Heart left ventricle (tissue), 16 donors: ENCODE measurements at regions not wholly inside any gene's neighbourhood (a gene's known extent, or its start where the extent isn't known, plus 50 kb on each side); places are given as distances from the start of the nearest gene placed in this dataset.

ENCODE experiments used
- ATAC-seq, 4 donors: fragments of 200-7000 bp; cut with Tn5 transposase; one replicate each; pipeline ENCODE4 v1.9.1; 2020 to 2022; ENCODE audit warnings: moderate library complexity in 4 of 4, mild to moderate bottlenecking in 3 of 4, moderate number of reproducible peaks in 1 of 4
- DNase-seq, 5 donors: peaks; one replicate each; pipeline ENCODE4 v3.0.0-alpha.2; 2020
- H3K27ac ChIP-seq, 12 donors: fragments of 200-600 bp; sonication (generic) in 4 of 12; one replicate each; pipeline versions ENCODE4 v1.5.0 to v1.8.0; 2016 to 2022; ENCODE audit warnings: mild to moderate bottlenecking in 2 of 12
- H3K27me3 ChIP-seq, 9 donors: fragments of 200-600 bp; sonication (generic) in 2 of 9; one replicate each; pipeline versions ENCODE4 v1.5.1 to v1.8.0; 2016 to 2022; ENCODE audit warnings: mild to moderate bottlenecking in 3 of 9
- H3K36me3 ChIP-seq, 9 donors: fragments of 200-600 bp; sonication (generic) in 2 of 9; one replicate each; pipeline versions ENCODE4 v1.5.0 to v1.8.0; 2018 to 2022; ENCODE audit warnings: mild to moderate bottlenecking in 2 of 9
- H3K4me1 ChIP-seq, 12 donors: fragments of 200-600 bp; sonication (generic) in 4 of 12; one replicate each; pipeline versions ENCODE4 v1.5.0 to v1.8.0; 2016 to 2022; ENCODE audit warnings: mild to moderate bottlenecking in 3 of 12
- H3K4me3 ChIP-seq, 12 donors: fragments of 200-600 bp; sonication (generic) in 4 of 12; one replicate each; pipeline versions ENCODE4 v1.5.0 to v1.8.0; 2017 to 2022; ENCODE audit warnings: mild to moderate bottlenecking in 9 of 12, moderate library complexity in 4 of 12
- H3K9me3 ChIP-seq, 12 donors: fragments of 200-600 bp; sonication (generic) in 4 of 12; one replicate each; pipeline versions ENCODE4 v1.5.0 to v1.8.0; 2016 to 2022; ENCODE audit warnings: mild to moderate bottlenecking in 1 of 12
- CTCF ChIP-seq, 12 donors: fragments of 200-600 bp; sonication (generic) in 4 of 12; IDR thresholded peaks; one replicate each; pipeline versions ENCODE4 v1.5.0 to v1.8.0; 2018 to 2022; ENCODE audit warnings: antibody characterized with exemption in 12 of 12, mild to moderate bottlenecking in 5 of 12
- POLR2A ChIP-seq, 2 donors: fragments of 450-650 bp; IDR thresholded peaks; one replicate each; pipeline ENCODE4 v1.6.1; 2017; ENCODE audit warnings: antibody characterized with exemption in 2 of 2, mild to moderate bottlenecking in 2 of 2, moderate library complexity in 2 of 2
- WGBS, 4 donors: extraction: QIAGEN DNeasy Blood & Tissue Kit in 2 of 4; methylation state at CpG; one replicate each; pipeline versions ENCODE4 v1.1.5 to v1.1.7; 2013 to 2018; 5-methylcytosine and 5-hydroxymethylcytosine counted together
- intact Hi-C, 10 donors: fragments of 100-400 bp; cut with DNase I; formaldehyde crosslinking; loops; one replicate each; pipeline versions ENCODE4 v1.11.1 to v1.14.2; 2022
- donor health status: ischemic (EF 13 %, LVEDD 7.1; RV severe dilation, severe dysfunction).
- donor health status: healthy with polysubstance abuse.
- donor health status: DM: no; HTN: yes; CAD: no.
- donor health status: DM: no; HTN: no; CAD: no.
- donor health status: ischemic (EF 25% LVEDD 6.9; RV normal size, moderate dysfunction).
- donor health status: ischemic (EF 25% LVEDD 5.7; RV mildly dilated, moderate dysfunction).
- donor health status: healthy.
- donor health status: DM: yes; HTN: yes; CAD: no.
- donor health status: ischemic (EF 35%, LVEDD 5.7; RV mildly dilated, moderate dysfunction).
- donor health status: nonischemic (EF 11% LVEDD 7.7; RV severe dilation, severe dysfunction).
- donor health status: DM: yes; HTN: yes; CAD: no.
- donor health status: PGD.
- donor health status: ischemic (EF 29% LVEDD 5.4; RV normal size, mild dysfunction).
- donor health status: nonischemic (EF 23%, LVEDD 6.1; RV moderate dilation, normal function).

- WGBS, 4 donors = 65 to 75% (median 71%) methylated on average over 2 of the region's 2 CpGs
- peaks cover 0 to 10% (median 0%) of the 10 kb centered on the region in 12 donors for H3K9me3 ChIP-seq
- no peaks in the 10 kb centered on the region for H3K4me1 ChIP-seq
- no peak overlapping the region for H3K4me3 ChIP-seq
- H3K27ac ChIP-seq = no peak overlapping the region
- H3K36me3 ChIP-seq = no peaks in the 10 kb centered on the region
- no peak for ATAC-seq
- TF ChIP-seq POLR2A (IDR thresholded peaks at IDR 0.05) = no peak
- TF ChIP-seq CTCF (IDR thresholded peaks at IDR 0.05) = no peak
- no peak for DNase-seq
- H3K27me3 ChIP-seq = no peaks in the 10 kb centered on the region
- intact Hi-C loops = no loop called here
These were observed 287.5 kb downstream of the PTGER3 start for GRCh38 chr1:70760154-70760553.

- Histone ChIP-seq H3K4me1 (no peaks in the 10 kb centered on the region), H3K27me3 (no peaks in the 10 kb centered on the region), H3K36me3 (no peaks in the 10 kb centered on the region), H3K27ac (no peak overlapping the region), H3K4me3 (no peak overlapping the region), H3K9me3 (peaks cover 0 to 10% (median 0%) of the 10 kb centered on the region in 12 donors)
- WGBS, 4 donors = 80 to 86% (median 83%) methylated on average over 2 of the region's 2 CpGs
- no peak for ATAC-seq
- TF ChIP-seq POLR2A (IDR thresholded peaks at IDR 0.05) (no peak), CTCF (IDR thresholded peaks at IDR 0.05) (no peak)
- DNase-seq = no peak
- intact Hi-C loops = no loop called here
These were observed 285.2 kb downstream of the PTGER3 start for GRCh38 chr1:70762386-70762785.

GRCh38 chr1:70764747-70765146 lies 282.9 kb downstream of the PTGER3 start:
- WGBS, 4 donors = 33 to 51% (median 48%) methylated on average over 2 of the region's 2 CpGs
- H3K9me3 ChIP-seq = peaks cover 0 to 10% (median 0%) of the 10 kb centered on the region in 12 donors
- no peaks in the 10 kb centered on the region for H3K4me1 ChIP-seq
- no peak for TF ChIP-seq CTCF (IDR thresholded peaks at IDR 0.05)
- no peak for TF ChIP-seq POLR2A (IDR thresholded peaks at IDR 0.05)
- intact Hi-C loops = no loop called here
- no peak for DNase-seq
- no peak overlapping the region for H3K27ac ChIP-seq
- ATAC-seq = no peak
- H3K4me3 ChIP-seq = no peak overlapping the region
- H3K27me3 ChIP-seq = no peaks in the 10 kb centered on the region
- H3K36me3 ChIP-seq = no peaks in the 10 kb centered on the region

GRCh38 chr1:70767377-70767776 lies 280.2 kb downstream of the PTGER3 start:
- DNase-seq (no peak), ATAC-seq (no peak)
- peaks cover 0 to 20% (median 3%) of the 10 kb centered on the region in 12 donors for H3K9me3 ChIP-seq
- H3K27ac ChIP-seq = no peak overlapping the region
- no peak for TF ChIP-seq CTCF (IDR thresholded peaks at IDR 0.05)
- no peak for TF ChIP-seq POLR2A (IDR thresholded peaks at IDR 0.05)
- no peak overlapping the region for H3K4me3 ChIP-seq
- H3K36me3 ChIP-seq = no peaks in the 10 kb centered on the region
- H3K27me3 ChIP-seq = no peaks in the 10 kb centered on the region
- intact Hi-C loops = no loop called here
- no peaks in the 10 kb centered on the region for H3K4me1 ChIP-seq
